Activated T-cell treated with anti-CD3 and anti-CD28 coated beads, Interleukin-2, amount 50 U/mL, for 48 hours (primary cell): ENCODE measurements at regions not wholly inside any gene's neighbourhood (a gene's known extent, or its start where the extent isn't known, plus 50 kb on each side); places are given as distances from the start of the nearest gene placed in this dataset.
"Not testable (repeated sequence)": the region's sequence is repeated elsewhere in the genome, so short reads cannot be mapped to it uniquely, and the experiment has no call there.

Experiments used
- DNase-seq, 2 experiments: peaks; one replicate each; pipeline ENCODE4 v3.0.0-alpha.2; 2020

DNA sequence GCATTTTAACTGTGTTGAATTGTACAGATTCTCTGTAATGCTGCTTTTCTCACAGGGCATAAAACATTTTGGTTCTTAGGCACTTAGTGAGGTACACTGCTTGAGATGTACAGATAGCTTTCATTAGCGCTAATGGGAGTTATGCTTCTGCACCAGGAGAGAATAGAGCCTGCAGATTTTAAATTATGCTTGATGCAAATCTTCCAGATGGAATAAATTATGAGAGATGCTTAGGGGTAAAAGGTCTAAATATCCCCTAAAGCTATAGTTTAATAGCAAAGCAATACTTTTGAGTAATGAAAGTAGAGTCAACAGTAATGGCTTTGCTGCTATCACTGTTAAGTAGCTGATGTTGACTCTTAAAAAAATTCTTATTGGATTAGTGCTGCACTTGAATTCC is 248.9 kb downstream of the S1PR1 start:
- no peak for DNase-seq

- DNase-seq = not testable (repeated sequence)
These were observed 255.3 kb downstream of the S1PR1 start for GRCh38 chr1:101492144-101492543.

- DNase-seq = not testable (repeated sequence)
These were observed 257.1 kb downstream of the S1PR1 start for GRCh38 chr1:101493920-101494319.

GRCh38 chr1:101496109-101496508 is 259.3 kb downstream of the S1PR1 start:
- DNase-seq = peak in 1 of 2 experiments; percentile 26

- no peak for DNase-seq
These were observed 261.2 kb downstream of the S1PR1 start for GRCh38 chr1:101497881-101498559.

DNA sequence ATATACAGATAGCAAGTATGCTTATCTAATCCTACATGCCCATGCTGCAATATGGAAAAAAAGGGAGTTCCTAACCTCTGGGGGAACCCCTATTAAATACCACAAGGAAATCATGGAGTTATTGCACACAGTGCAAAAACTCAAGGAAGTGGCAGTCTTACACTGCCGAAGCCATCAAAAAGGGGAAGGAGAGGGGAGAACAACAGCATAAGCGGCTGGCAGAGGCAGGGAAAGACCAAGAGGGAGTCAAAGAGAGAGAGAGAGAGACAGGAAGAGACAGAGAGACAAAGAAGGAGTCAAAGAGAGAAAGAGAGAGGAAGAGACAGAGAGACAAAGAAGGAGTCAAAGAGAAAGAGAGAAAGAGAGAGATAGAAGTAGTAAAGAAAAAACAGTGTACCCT is 267.3 kb downstream of the S1PR1 start:
- not testable (repeated sequence) for DNase-seq

DNA sequence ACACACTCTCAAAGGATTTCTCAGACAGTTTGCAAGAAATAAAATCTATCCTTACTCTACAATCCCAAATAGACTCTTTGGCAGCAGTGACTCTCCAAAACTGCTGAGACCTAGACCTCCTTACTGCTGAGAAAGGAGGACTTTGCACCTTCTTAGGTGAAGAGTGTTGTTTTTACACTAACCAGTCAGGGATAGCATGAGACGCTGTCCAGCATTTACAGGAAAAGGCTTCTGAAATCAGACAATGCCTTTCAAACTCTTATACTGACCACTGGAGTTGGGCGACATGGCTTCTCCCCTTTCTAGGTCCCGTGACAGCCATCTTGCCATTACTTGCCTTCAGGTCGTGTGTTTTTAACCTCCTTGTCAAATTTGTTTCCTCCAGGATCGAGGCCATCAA is 268.4 kb downstream of the S1PR1 start:
- DNase-seq = not testable (repeated sequence)

GRCh38 chr1:101506541-101507164 is 269.8 kb downstream of the S1PR1 start:
- DNase-seq = peak in 1 of 2 experiments; percentile 23

DNA sequence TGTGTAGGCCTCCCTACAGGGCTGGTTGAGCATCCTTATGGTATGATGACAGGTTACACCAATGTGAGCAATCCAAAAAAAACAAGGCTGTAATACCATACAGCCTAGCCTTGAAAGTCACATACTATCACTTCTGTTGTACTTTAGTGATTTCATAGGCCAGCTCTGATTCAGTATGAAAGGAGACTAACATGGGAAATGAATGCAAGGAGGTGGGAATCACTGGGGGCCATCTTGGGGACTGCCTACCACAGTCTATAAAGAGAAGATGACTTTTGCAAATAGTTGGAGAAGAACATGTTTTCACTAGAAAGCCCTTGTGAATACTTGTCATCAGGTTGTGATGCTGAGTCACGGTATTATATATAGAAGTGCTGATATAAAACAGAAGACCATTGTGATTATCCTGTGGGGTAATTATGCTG is 270.7 kb downstream of the S1PR1 start:
- DNase-seq = no peak

DNA sequence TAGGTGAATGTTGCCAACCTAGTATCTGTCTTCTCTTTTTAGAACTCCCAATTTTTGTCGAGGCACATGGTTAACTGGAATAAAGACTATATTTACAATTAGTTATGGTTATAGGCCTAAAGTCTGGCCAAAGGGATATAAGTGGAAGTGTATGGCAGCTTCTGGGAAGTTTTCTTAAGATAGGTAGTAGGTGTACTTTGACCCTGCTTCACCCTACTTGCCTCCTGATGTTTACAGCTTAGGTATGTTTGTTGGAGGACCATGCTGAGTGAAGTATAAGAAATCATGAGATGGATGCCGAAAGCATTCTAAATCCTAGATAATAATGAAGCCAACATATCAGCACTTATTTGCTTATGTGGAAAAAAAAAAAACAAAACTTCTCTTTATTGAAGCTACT is 272.1 kb downstream of the S1PR1 start:
- no peak for DNase-seq

GRCh38 chr1:101509370-101509769 is 272.6 kb downstream of the S1PR1 start:
- DNase-seq = no peak

DNA sequence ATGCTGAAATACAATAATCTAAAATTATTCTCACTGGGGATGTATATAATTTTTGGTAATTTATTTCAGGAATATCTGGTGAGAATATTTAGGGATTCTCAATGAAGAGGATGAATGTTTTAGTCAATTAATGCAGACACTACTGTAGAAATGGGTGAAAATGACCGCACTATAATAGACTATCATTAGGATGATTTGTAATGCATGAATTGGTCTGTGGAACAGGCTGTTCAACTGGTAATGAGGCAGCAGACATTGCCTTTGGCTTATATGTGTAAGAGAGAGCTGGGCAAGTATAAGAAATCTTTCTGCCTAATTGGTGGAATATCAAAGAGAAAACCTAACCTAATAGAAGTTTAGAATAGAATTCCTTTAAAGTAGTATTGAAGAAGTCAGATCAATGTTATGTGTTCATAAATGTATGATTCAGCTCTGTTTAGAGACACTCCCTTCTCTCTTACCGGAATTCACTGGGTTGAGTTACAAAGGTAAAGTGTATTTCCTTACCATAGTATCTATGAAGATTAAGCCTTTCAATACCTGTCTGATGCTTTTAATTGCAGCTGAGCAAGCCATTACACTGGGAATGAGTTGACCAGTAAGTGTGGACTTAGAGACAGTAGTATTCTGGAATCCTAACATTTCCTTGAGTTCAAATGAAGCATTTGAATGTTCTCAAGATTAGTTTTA is 274.5 kb downstream of the S1PR1 start:
- no peak for DNase-seq

- peak in 1 of 2 experiments; percentile 17 for DNase-seq
These were observed 283.5 kb downstream of the S1PR1 start for GRCh38 chr1:101520302-101520701.

- no peak for DNase-seq
These were observed 285.7 kb downstream of the S1PR1 start for GRCh38 chr1:101522486-101522885.

DNA sequence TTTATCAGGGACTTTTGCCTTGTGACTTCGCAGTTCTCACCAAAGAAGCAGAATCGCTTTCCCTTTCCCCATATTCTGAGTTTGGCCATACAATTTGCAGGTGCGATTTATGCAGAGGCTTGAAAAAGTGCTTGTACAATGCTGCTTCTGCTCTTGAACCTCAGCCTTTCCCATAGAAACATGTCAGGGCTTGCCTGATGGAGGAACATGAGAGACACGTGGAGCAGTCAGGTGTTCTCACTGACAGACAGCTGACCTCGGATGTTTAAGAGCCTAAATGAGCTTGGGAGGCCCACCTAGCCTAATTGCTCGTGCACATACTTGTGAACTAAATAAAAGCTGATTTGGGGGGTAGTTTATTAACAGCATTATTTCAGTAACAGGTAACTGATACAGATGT is 290.0 kb downstream of the S1PR1 start:
- DNase-seq = no peak

DNA sequence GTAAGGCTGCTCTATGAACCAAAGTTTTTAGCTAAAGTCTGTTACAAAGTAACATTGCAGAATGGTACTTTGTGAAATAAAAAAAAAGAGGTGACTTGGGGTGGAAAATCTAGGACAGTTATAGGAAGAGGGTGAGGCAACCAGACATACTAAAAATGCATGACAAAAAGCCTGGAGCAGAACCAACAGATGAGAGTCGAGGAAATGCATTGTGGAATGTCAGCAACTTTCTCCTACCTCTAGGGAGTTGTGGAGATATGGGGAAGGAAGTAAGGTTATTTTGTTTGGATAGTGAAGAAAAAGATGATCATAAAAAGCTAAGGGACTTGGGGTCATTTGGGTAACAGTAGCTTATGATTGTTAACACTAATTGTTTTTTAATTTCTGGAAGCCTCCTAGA is 295.6 kb downstream of the S1PR1 start:
- DNase-seq = no peak

DNA sequence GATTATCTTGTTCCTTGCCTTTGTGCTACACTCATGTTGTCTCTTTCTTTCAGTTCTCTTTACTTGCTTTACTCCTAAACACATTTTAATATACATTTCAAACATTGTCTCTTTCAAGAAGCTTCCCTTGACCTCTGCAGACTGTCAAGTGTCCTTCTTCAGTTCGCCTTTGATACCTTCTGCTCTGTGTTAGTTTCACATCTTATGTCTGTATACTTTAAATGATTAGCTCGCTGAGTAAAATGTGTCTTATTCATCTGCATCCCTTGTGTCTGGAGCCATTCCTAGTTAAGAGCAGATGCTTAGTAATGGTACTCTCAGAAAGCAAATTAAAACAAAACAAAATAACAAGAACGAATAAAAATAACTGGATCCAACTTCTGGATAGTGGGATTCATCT is 303.3 kb downstream of the S1PR1 start:
- DNase-seq = no peak

GRCh38 chr1:101546885-101547284 is 310.1 kb downstream of the S1PR1 start:
- no peak for DNase-seq

GRCh38 chr1:101547357-101547756 is 310.5 kb downstream of the S1PR1 start:
- DNase-seq = no peak

DNA sequence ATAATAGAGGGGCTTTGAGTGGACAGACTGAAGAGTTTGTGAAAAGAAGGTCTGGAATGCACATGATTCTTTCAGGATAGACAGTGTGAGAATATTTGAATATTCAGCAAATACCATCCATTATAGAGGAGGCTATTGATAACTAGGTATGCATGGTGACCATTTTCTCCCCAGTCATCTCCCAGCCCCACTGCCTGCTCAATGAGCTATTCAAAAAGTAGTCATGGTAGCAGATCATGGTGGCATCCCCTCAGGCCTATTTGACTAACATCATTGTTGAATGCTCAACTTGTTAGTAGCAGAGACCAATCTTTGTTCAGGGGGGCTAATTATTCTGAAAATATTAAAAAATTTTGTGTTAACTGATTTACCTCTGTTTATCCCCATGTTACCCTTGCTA is 311.6 kb downstream of the S1PR1 start:
- DNase-seq = no peak

- no peak for DNase-seq
These were observed 313.8 kb downstream of the S1PR1 start for GRCh38 chr1:101550581-101550980.

DNA sequence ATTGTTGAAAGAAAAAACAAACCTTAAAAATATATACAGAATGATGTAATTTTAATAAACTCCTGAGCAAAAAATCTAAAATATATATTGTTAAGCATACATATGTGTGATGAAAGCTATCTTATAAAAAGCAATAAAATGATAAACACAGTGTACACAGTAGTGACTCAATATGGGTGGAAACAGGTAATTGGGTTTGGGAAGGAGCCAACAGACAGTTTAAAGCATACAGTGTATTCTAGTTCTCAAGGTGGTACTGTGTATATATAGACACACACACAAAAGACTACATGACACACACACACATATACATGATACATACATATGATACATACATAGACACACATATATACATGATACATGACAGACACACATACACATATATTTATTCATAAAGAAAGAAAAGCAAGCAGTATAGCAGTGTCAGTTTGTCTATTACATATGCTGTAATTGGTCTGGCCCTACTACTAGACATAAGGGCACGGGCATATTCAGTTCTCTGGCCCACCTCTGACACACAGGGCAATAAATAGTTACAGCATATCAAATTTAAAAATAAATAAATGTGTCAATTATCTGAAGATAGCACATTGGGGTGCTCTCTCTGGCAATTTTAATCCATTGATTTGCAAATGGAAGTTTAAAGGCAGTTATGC is 330.2 kb downstream of the S1PR1 start:
- no peak for DNase-seq

DNA sequence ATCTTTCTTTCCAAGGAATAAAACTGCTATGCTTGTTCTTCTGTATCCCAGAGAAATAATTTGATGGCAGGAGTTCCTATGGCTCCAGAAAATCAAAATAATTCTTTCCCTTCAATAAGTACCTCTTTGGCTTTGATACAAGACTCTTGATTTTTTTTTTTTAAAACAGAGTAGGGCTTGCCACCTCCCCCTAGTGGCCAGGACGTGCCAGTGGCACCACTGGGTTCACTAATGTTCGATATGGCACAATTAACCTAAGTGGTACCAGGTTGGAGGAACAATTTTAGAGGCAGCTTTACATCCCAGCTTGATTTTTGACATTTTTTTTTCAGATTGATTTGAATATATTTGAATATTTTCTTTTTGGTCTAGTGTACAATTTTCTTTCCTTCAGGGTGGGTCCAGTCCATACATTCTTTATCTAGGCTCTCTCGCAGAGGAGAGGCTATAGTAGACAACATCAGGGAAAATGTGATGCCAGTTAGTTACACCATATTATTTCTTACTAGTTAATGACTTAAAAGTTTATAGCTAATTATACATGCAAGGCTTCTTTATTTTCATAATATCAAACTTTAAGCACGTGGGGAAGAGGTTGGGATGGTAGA is 330.9 kb downstream of the S1PR1 start:
- DNase-seq = peak; percentile 31 to 45
